ENCODE measurements at regions not wholly inside any gene's neighbourhood (a gene's known extent, or its start where the extent isn't known, plus 50 kb on each side); places are given as distances from the start of the nearest gene placed in this dataset.

GRCh38 chr9:29319736-29320513 lies 1746.6 kb upstream of the C9orf72 start:
- intact Hi-C loops (cut with micrococcal nuclease): no loop called here
- no peak overlapping the region for H3K27ac ChIP-seq (replicated peaks)
- TF ChIP-seq, protein P1, sequence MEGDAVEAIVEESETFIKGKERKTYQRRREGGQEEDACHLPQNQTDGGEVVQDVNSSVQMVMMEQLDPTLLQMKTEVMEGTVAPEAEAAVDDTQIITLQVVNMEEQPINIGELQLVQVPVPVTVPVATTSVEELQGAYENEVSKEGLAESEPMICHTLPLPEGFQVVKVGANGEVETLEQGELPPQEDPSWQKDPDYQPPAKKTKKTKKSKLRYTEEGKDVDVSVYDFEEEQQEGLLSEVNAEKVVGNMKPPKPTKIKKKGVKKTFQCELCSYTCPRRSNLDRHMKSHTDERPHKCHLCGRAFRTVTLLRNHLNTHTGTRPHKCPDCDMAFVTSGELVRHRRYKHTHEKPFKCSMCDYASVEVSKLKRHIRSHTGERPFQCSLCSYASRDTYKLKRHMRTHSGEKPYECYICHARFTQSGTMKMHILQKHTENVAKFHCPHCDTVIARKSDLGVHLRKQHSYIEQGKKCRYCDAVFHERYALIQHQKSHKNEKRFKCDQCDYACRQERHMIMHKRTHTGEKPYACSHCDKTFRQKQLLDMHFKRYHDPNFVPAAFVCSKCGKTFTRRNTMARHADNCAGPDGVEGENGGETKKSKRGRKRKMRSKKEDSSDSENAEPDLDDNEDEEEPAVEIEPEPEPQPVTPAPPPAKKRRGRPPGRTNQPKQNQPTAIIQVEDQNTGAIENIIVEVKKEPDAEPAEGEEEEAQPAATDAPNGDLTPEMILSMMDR (IDR thresholded peaks at IDR 0.05; ENCODE audit: borderline replicate concordance): no peak
- no peak for DNase-seq
- H3K9me3 ChIP-seq (replicated peaks): peaks cover 15% of the 10 kb centered on the region
- no peaks in the 10 kb centered on the region for H3K36me3 ChIP-seq
- H3K4me3 ChIP-seq: no peak overlapping the region
- no peaks in the 10 kb centered on the region for H3K27me3 ChIP-seq (ENCODE audit: low read depth)
- no peaks in the 10 kb centered on the region for H3K4me1 ChIP-seq

DNA sequence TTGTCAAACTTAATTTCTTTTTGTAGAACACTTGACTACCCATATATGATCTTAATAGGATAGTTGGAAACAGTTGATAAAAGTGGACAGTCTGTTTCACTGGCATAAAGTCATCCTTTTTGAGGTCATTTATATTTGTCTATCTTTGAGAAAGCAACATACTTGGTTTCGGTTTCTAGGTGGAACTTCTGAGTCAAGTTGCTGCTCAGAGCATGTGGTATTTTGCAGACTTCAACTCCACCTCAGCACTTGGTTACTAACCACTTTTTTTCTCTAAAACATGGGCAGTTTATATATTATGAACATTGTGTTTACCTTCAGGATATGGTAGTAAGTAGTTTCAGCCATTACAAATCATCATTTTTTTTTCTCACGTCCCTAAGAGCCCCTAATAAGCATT lies 1749.0 kb upstream of the C9orf72 start:
- H3K9me3 ChIP-seq (replicated peaks): peaks cover 21% of the 10 kb centered on the region
- no peak overlapping the region for H3K4me3 ChIP-seq
- intact Hi-C loops (cut with micrococcal nuclease): no loop called here
- DNase-seq: no peak
- TF ChIP-seq, protein P1 (IDR thresholded peaks at IDR 0.05; ENCODE audit: borderline replicate concordance): no peak
- H3K27me3 ChIP-seq (ENCODE audit: low read depth): no peaks in the 10 kb centered on the region
- H3K4me1 ChIP-seq: no peaks in the 10 kb centered on the region
- no peak overlapping the region for H3K27ac ChIP-seq (replicated peaks)
- no peaks in the 10 kb centered on the region for H3K36me3 ChIP-seq

- intact Hi-C loops (cut with micrococcal nuclease): no loop called here
- Histone ChIP-seq H3K27me3 (ENCODE audit: low read depth) (no peaks in the 10 kb centered on the region), H3K9me3 (replicated peaks) (peaks cover 21% of the 10 kb centered on the region), H3K27ac (replicated peaks) (no peak overlapping the region), H3K4me3 (no peak overlapping the region), H3K4me1 (no peaks in the 10 kb centered on the region), H3K36me3 (no peaks in the 10 kb centered on the region)
- DNase-seq: no peak
- TF ChIP-seq, protein P1 (IDR thresholded peaks at IDR 0.05; ENCODE audit: borderline replicate concordance): no peak
Observed at GRCh38 chr9:29325894-29326293, 1752.6 kb upstream of the C9orf72 start.

- no peaks in the 10 kb centered on the region for H3K27me3 ChIP-seq (ENCODE audit: low read depth)
- TF ChIP-seq, protein P1 (IDR thresholded peaks at IDR 0.05; ENCODE audit: borderline replicate concordance): no peak
- intact Hi-C loops (cut with micrococcal nuclease): no loop called here
- H3K27ac ChIP-seq (replicated peaks): no peak overlapping the region
- H3K4me1 ChIP-seq: no peaks in the 10 kb centered on the region
- no peak overlapping the region for H3K4me3 ChIP-seq
- no peak for DNase-seq
- no peaks in the 10 kb centered on the region for H3K9me3 ChIP-seq (replicated peaks)
- no peaks in the 10 kb centered on the region for H3K36me3 ChIP-seq
Observed at GRCh38 chr9:29332789-29333188, 1759.5 kb upstream of the C9orf72 start.

DNA sequence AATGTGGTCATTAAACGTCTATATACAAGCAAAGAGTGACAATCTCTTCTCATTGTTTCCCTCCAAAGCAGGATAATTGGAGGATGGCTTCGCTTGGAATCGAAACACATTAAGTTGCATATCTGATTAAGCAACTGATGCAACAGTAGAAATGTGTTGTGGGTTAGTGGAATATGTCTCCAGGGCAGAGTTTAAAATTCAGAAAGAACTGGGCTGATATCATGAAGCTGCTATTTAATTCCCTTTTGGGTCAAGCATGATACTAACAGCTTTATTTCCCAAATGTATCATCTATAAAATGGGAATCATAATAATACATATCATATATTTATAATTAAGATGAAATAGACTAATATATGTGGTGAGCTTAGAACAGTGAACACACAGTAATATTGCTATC lies 1763.0 kb upstream of the C9orf72 start:
- TF ChIP-seq, protein P1 (IDR thresholded peaks at IDR 0.05; ENCODE audit: borderline replicate concordance): no peak
- Histone ChIP-seq H3K36me3 (no peaks in the 10 kb centered on the region), H3K27ac (replicated peaks) (no peak overlapping the region), H3K27me3 (ENCODE audit: low read depth) (no peaks in the 10 kb centered on the region), H3K4me1 (no peaks in the 10 kb centered on the region), H3K4me3 (no peak overlapping the region), H3K9me3 (replicated peaks) (no peaks in the 10 kb centered on the region)
- DNase-seq: no peak
- intact Hi-C loops (cut with micrococcal nuclease): no loop called here

Measured in left ventricle myocardium inferior (tissue), 1 donor.